ENCODE measurements at regions not wholly inside any gene's neighbourhood (a gene's known extent, or its start where the extent isn't known, plus 50 kb on each side); places are given as distances from the start of the nearest gene placed in this dataset.

GRCh38 chr15:61447981-61448380, 218.9 kb upstream of the RORA start:
- H3K9ac ChIP-seq (ENCODE audit: low read depth, low read length) = no peak overlapping the region
- H3K9me3 ChIP-seq (ENCODE audit: control insufficient read depth, insufficient read depth, low read length) = no peaks in the 10 kb centered on the region; the same call in 1 of the 2 replicates
- no peak overlapping the region for H3K4me3 ChIP-seq (ENCODE audit: low read depth, low read length)
- H3K4me1 ChIP-seq (ENCODE audit: control insufficient read depth, insufficient read depth, low read length) = peaks cover 10% of the 10 kb centered on the region
- no peaks in the 10 kb centered on the region for H3K36me3 ChIP-seq (ENCODE audit: control insufficient read depth, insufficient read depth, low read length)
- H3K27me3 ChIP-seq (ENCODE audit: control insufficient read depth, insufficient read depth, low read length) = no peaks in the 10 kb centered on the region
- no peak overlapping the region for H3K27ac ChIP-seq (ENCODE audit: low read depth, low read length)

DNA sequence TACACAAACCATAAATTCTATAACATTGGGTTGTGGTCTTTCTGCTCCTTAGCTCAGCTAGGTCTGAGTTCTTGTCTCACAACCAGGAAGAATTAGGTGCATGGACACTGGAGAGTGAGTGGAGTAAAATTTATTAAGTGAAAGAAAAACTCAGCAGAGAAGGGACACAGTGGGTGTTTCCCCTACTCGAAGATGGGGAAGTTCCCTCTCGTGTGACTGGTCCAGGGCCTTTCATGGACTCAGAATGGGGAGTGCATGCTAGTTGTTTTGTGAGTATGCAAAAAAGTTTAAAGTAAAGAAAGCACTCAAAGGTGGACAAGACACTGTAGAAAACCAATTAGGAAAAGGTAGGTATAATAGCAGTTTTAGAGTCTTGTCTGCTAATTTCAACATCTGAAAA, 215.5 kb upstream of the RORA start:
- Histone ChIP-seq H3K36me3 (ENCODE audit: control insufficient read depth, insufficient read depth, low read length) (no peaks in the 10 kb centered on the region), H3K27ac (ENCODE audit: low read depth, low read length) (no peak overlapping the region), H3K27me3 (ENCODE audit: control insufficient read depth, insufficient read depth, low read length) (no peaks in the 10 kb centered on the region), H3K4me3 (ENCODE audit: low read depth, low read length) (no peak overlapping the region), H3K4me1 (ENCODE audit: control insufficient read depth, insufficient read depth, low read length) (peaks cover 10% of the 10 kb centered on the region), H3K9me3 (ENCODE audit: control insufficient read depth, insufficient read depth, low read length) (no peaks in the 10 kb centered on the region; the same call in 1 of the 2 replicates), H3K9ac (ENCODE audit: low read depth, low read length) (no peak overlapping the region)

DNA sequence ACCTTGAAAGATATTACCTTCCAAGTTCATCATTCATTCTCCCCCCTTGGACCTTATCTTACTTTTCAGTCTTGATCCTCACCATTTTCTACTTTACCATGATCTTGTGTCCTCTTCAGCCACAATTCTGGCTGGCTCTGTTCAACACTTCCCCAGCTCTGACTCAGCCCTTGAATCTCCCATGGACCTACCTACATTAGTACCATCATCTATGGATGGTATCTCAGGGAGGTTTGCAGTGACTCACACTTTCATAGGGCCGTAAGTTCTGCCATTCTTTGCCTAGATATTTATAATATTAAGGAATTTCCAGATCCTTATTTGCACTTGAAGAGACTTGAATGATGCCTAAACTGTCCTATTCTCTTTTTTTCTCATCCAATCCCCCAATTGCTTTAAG, 213.7 kb upstream of the RORA start:
- H3K4me3 ChIP-seq (ENCODE audit: low read depth, low read length) = no peak overlapping the region
- H3K4me1 ChIP-seq (ENCODE audit: control insufficient read depth, insufficient read depth, low read length) = no peaks in the 10 kb centered on the region
- H3K9ac ChIP-seq (ENCODE audit: low read depth, low read length) = no peak overlapping the region
- no peak overlapping the region for H3K27ac ChIP-seq (ENCODE audit: low read depth, low read length)
- no peaks in the 10 kb centered on the region for H3K27me3 ChIP-seq (ENCODE audit: control insufficient read depth, insufficient read depth, low read length)
- H3K36me3 ChIP-seq (ENCODE audit: control insufficient read depth, insufficient read depth, low read length) = no peaks in the 10 kb centered on the region
- no peaks in the 10 kb centered on the region; the same call in 1 of the 2 replicates for H3K9me3 ChIP-seq (ENCODE audit: control insufficient read depth, insufficient read depth, low read length)

- no peak overlapping the region for H3K4me3 ChIP-seq (ENCODE audit: low read depth, low read length)
- H3K4me1 ChIP-seq (ENCODE audit: control insufficient read depth, insufficient read depth, low read length) = no peaks in the 10 kb centered on the region
- H3K9me3 ChIP-seq (ENCODE audit: control insufficient read depth, insufficient read depth, low read length) = no peaks in the 10 kb centered on the region; the same call in 1 of the 2 replicates
- no peak overlapping the region for H3K9ac ChIP-seq (ENCODE audit: low read depth, low read length)
- no peaks in the 10 kb centered on the region for H3K36me3 ChIP-seq (ENCODE audit: control insufficient read depth, insufficient read depth, low read length)
- H3K27ac ChIP-seq (ENCODE audit: low read depth, low read length) = no peak overlapping the region
- H3K27me3 ChIP-seq (ENCODE audit: control insufficient read depth, insufficient read depth, low read length) = no peaks in the 10 kb centered on the region
These were observed 212.8 kb upstream of the RORA start for GRCh38 chr15:61441891-61442290.

GRCh38 chr15:61426466-61426865, 197.4 kb upstream of the RORA start:
- H3K9me3 ChIP-seq (ENCODE audit: control insufficient read depth, insufficient read depth, low read length) = no peaks in the 10 kb centered on the region
- H3K36me3 ChIP-seq (ENCODE audit: control insufficient read depth, insufficient read depth, low read length) = no peaks in the 10 kb centered on the region
- H3K27me3 ChIP-seq (ENCODE audit: control insufficient read depth, insufficient read depth, low read length) = no peaks in the 10 kb centered on the region
- peaks cover 25% of the 10 kb centered on the region for H3K4me1 ChIP-seq (ENCODE audit: control insufficient read depth, insufficient read depth, low read length)
- H3K9ac ChIP-seq (ENCODE audit: low read depth, low read length) = no peak overlapping the region
- no peak overlapping the region for H3K4me3 ChIP-seq (ENCODE audit: low read depth, low read length)
- peak overlapping the region; percentile 73 for H3K27ac ChIP-seq (ENCODE audit: low read depth, low read length)

DNA sequence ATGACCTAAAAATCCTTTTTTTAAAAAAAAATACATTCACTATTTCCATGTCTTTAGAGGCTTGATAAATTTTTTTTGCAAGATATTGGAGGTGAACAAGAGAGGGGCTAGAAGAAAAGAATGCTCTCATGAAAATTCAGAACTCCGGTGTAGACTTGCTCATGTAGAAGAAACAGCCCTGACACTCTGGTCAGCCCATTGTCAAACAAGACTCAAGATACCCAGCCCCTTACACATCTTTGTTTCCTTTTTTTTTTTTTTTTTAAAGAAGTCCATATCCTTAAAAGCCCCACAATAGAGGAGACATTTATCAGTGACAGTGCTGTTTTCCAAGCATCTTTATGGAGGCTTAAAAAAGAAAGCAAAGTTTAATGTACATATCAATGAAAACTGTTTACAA, 196.8 kb upstream of the RORA start:
- H3K4me3 ChIP-seq (ENCODE audit: low read depth, low read length) = no peak overlapping the region
- no peaks in the 10 kb centered on the region for H3K9me3 ChIP-seq (ENCODE audit: control insufficient read depth, insufficient read depth, low read length)
- H3K27me3 ChIP-seq (ENCODE audit: control insufficient read depth, insufficient read depth, low read length) = no peaks in the 10 kb centered on the region
- H3K36me3 ChIP-seq (ENCODE audit: control insufficient read depth, insufficient read depth, low read length) = no peaks in the 10 kb centered on the region
- no peak overlapping the region for H3K9ac ChIP-seq (ENCODE audit: low read depth, low read length)
- peaks cover 25% of the 10 kb centered on the region for H3K4me1 ChIP-seq (ENCODE audit: control insufficient read depth, insufficient read depth, low read length)
- peak overlapping the region; percentile 73 for H3K27ac ChIP-seq (ENCODE audit: low read depth, low read length)

GRCh38 chr15:61422773-61423172, 193.7 kb upstream of the RORA start:
- Histone ChIP-seq H3K36me3 (ENCODE audit: control insufficient read depth, insufficient read depth, low read length) (no peaks in the 10 kb centered on the region), H3K9ac (ENCODE audit: low read depth, low read length) (no peak overlapping the region), H3K9me3 (ENCODE audit: control insufficient read depth, insufficient read depth, low read length) (no peaks in the 10 kb centered on the region), H3K4me3 (ENCODE audit: low read depth, low read length) (no peak overlapping the region), H3K27ac (ENCODE audit: low read depth, low read length) (no peak overlapping the region), H3K27me3 (ENCODE audit: control insufficient read depth, insufficient read depth, low read length) (no peaks in the 10 kb centered on the region), H3K4me1 (ENCODE audit: control insufficient read depth, insufficient read depth, low read length) (peaks cover 25% of the 10 kb centered on the region)

DNA sequence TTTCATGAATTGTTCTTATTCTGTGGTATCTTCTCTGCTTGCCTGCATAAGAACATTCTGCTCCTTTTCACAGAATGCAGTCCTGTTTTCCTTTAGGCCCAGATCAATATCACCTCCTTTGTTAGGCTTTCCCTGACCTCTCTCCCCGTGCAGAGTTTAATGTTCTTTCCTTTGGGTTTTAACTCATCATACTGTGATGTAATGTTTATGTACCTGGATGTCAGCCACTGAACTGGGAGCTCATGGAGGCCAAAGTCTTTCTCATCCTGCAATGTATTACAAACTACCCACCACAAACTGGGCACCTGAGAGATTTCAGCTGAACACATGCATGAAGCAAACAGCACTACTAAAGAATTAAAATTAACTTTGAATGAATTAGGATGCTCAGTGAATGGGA, 192.8 kb upstream of the RORA start:
- no peak overlapping the region for H3K9ac ChIP-seq (ENCODE audit: low read depth, low read length)
- no peak overlapping the region for H3K27ac ChIP-seq (ENCODE audit: low read depth, low read length)
- H3K4me3 ChIP-seq (ENCODE audit: low read depth, low read length) = no peak overlapping the region
- H3K36me3 ChIP-seq (ENCODE audit: control insufficient read depth, insufficient read depth, low read length) = no peaks in the 10 kb centered on the region
- no peaks in the 10 kb centered on the region for H3K9me3 ChIP-seq (ENCODE audit: control insufficient read depth, insufficient read depth, low read length)
- peaks cover 24% of the 10 kb centered on the region for H3K4me1 ChIP-seq (ENCODE audit: control insufficient read depth, insufficient read depth, low read length)
- H3K27me3 ChIP-seq (ENCODE audit: control insufficient read depth, insufficient read depth, low read length) = no peaks in the 10 kb centered on the region

GRCh38 chr15:61421470-61421869, 192.4 kb upstream of the RORA start:
- Histone ChIP-seq H3K27me3 (ENCODE audit: control insufficient read depth, insufficient read depth, low read length) (no peaks in the 10 kb centered on the region), H3K4me3 (ENCODE audit: low read depth, low read length) (no peak overlapping the region), H3K4me1 (ENCODE audit: control insufficient read depth, insufficient read depth, low read length) (peaks cover 19% of the 10 kb centered on the region), H3K9me3 (ENCODE audit: control insufficient read depth, insufficient read depth, low read length) (no peaks in the 10 kb centered on the region), H3K9ac (ENCODE audit: low read depth, low read length) (no peak overlapping the region), H3K36me3 (ENCODE audit: control insufficient read depth, insufficient read depth, low read length) (no peaks in the 10 kb centered on the region), H3K27ac (ENCODE audit: low read depth, low read length) (no peak overlapping the region)

GRCh38 chr15:61420546-61420945, 191.4 kb upstream of the RORA start:
- H3K36me3 ChIP-seq (ENCODE audit: control insufficient read depth, insufficient read depth, low read length) = no peaks in the 10 kb centered on the region
- 0 out of 2 replicates have a peak, but pooled peaks cover 3% of the 10 kb centered on the region for H3K9me3 ChIP-seq (ENCODE audit: control insufficient read depth, insufficient read depth, low read length)
- H3K4me3 ChIP-seq (ENCODE audit: low read depth, low read length) = no peak overlapping the region
- H3K4me1 ChIP-seq (ENCODE audit: control insufficient read depth, insufficient read depth, low read length) = peaks cover 11% of the 10 kb centered on the region
- no peaks in the 10 kb centered on the region for H3K27me3 ChIP-seq (ENCODE audit: control insufficient read depth, insufficient read depth, low read length)
- H3K27ac ChIP-seq (ENCODE audit: low read depth, low read length) = no peak overlapping the region
- no peak overlapping the region for H3K9ac ChIP-seq (ENCODE audit: low read depth, low read length)

GRCh38 chr15:61415617-61416120, 186.6 kb upstream of the RORA start:
- Histone ChIP-seq H3K27me3 (ENCODE audit: control insufficient read depth, insufficient read depth, low read length) (no peaks in the 10 kb centered on the region), H3K4me3 (ENCODE audit: low read depth, low read length) (no peak overlapping the region), H3K36me3 (ENCODE audit: control insufficient read depth, insufficient read depth, low read length) (no peaks in the 10 kb centered on the region), H3K9me3 (ENCODE audit: control insufficient read depth, insufficient read depth, low read length) (peaks cover 7% of the 10 kb centered on the region; the same call in 1 of the 2 replicates), H3K9ac (ENCODE audit: low read depth, low read length) (no peak overlapping the region), H3K4me1 (ENCODE audit: control insufficient read depth, insufficient read depth, low read length) (no peaks in the 10 kb centered on the region), H3K27ac (ENCODE audit: low read depth, low read length) (no peak overlapping the region)

All from HUES48 (cell line).